ENCODE measurements at regions not wholly inside any gene's neighbourhood (a gene's known extent, or its start where the extent isn't known, plus 50 kb on each side); places are given as distances from the start of the nearest gene placed in this dataset.

DNA sequence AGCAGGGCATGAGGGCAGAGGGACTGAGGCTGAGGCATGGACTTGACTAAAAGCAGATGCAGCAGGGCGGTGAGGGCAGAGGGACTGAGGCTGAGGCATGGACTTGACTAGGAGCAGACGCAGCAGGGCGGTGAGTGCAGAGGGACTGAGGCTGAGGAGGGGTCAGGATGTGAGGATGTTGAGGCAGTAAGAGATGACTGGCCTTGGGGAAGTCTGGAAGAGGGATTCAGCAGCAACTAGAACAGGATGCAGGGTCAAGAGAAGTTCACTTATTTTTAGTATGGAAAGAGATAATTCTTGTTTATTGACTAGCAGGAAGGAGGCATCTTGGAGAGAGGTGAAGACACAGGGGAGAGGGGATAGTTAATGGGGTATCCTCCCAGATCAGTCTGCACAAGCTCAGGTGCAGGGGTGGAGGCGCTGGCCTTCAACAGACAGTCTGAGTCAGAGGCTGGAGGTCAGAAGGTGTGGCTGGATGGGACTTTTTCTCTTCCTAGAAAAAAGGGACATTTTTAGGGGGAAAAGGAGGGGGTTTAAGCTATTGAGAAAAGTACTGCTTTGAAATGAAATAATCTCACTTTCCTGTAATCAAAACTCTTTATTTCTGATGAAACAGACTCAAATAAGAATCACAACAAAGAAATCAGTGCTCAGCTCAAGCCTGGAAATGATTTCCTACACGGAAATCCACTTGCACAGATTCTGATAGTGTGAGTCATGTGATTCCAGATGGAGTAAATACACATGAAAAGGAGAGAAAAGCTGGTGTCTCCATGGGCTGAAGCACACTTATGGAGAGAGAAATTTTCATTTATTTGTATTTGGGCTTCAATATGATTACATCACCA is 130.9 kb downstream of the PALM2AKAP2 start:
- H3K9me3 ChIP-seq, result no peaks in the 10 kb centered on the region
- 60 to 73% methylated on average over 5 of the region's 5 CpGs for WGBS, 2 donors
- TF ChIP-seq POLR2AphosphoS5 (IDR thresholded peaks at IDR 0.05) (peak in 1 of 4 donors; percentile 9), EP300 (IDR thresholded peaks at IDR 0.05) (no peak), POLR2A (IDR thresholded peaks at IDR 0.05) (no peak), CTCF (IDR thresholded peaks at IDR 0.05) (no peak)
- H3K4me1 ChIP-seq, result peaks cover 0 to 15% (median 8%) of the 10 kb centered on the region in 4 donors
- no peak overlapping the region for H3K4me3 ChIP-seq
- H3K27me3 ChIP-seq, result no peaks in the 10 kb centered on the region
- no peak for DNase-seq
- H3K27ac ChIP-seq, result peak overlapping the region in 3 of 4 donors; percentile 20 to 66 (median 44)
- intact Hi-C loops (cut with DNase I), result no loop called here
- no peaks in the 10 kb centered on the region for H3K36me3 ChIP-seq

GRCh38 chr9:109912082-109912582 is 132.1 kb downstream of the PALM2AKAP2 start:
- 56 to 60% methylated on average over 4 of the region's 4 CpGs for WGBS, 2 donors
- intact Hi-C loops (cut with DNase I), result no loop called here
- Histone ChIP-seq H3K4me1 (peaks cover 0 to 15% (median 8%) of the 10 kb centered on the region in 4 donors), H3K36me3 (no peaks in the 10 kb centered on the region), H3K4me3 (no peak overlapping the region), H3K9me3 (no peaks in the 10 kb centered on the region), H3K27me3 (no peaks in the 10 kb centered on the region), H3K27ac (peak overlapping the region; percentile 25 to 66 (median 44))
- TF ChIP-seq CTCF (IDR thresholded peaks at IDR 0.05) (no peak), POLR2AphosphoS5 (IDR thresholded peaks at IDR 0.05) (peak in 1 of 4 donors; percentile 8), EP300 (IDR thresholded peaks at IDR 0.05) (no peak)
- no peak for DNase-seq

DNA sequence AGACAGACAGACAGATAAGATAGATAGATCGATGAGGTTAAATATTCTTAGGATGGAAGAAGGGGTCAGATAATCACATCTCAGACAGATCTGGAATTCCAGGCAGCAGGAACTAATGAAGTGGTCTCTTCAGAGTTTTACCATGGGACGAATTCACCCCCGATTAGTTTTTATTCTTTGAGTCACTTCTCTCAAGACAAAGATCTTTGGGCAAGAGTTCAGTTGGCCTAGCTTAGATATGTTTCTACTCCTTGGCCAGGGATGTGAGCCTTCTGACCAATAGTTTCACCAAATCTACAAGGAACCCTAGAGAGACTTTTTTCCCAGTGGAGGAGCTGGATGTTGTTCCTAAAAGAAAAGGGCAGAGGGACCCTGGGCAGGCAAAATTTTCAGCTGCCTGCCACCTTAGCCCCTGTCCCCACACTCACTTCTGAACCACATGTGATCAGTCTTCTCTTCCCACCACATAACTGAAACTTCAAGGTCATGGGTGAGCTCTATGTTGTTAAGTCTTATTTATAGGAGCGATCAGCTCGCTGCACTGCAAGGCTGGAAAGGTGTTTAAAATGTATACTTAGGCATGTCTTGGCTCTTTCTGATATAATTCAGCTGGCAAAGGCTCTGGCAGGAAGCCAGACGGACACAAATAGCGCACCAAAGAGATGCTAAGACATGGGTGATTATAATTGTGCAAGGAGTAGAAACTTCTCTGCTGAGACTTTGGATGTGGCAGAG is 132.9 kb downstream of the PALM2AKAP2 start:
- WGBS, 2 donors, result 61 to 63% methylated on average over 7 of the region's 7 CpGs
- no peak for DNase-seq
- no peak for TF ChIP-seq CTCF (IDR thresholded peaks at IDR 0.05)
- Histone ChIP-seq H3K27ac (peak overlapping the region in 3 of 4 donors; percentile 25 to 66 (median 44)), H3K4me1 (peaks cover 0 to 20% (median 14%) of the 10 kb centered on the region in 4 donors), H3K9me3 (no peaks in the 10 kb centered on the region), H3K36me3 (no peaks in the 10 kb centered on the region), H3K27me3 (no peaks in the 10 kb centered on the region), H3K4me3 (no peak overlapping the region)
- intact Hi-C loops (cut with DNase I), result no loop called here

DNA sequence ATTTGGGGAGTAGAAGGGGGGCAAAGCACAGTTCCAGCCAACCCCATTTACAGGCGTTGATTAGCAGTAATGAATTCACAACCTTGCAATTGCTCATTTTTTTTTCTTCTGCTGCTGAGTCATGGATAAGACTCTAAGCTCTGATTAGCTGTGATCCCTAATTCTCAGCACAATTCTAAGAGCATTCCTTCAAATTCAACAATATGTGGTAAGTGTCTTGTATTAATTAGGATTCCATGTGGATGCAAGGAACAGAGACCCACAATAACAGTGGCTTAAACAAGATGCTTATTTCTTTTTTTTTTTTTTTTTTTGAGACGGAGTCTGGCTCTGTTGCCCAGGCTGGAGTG is 133.4 kb downstream of the PALM2AKAP2 start:
- 70 to 76% methylated on average over 2 of the region's 2 CpGs for WGBS, 2 donors
- Histone ChIP-seq H3K27ac (peak overlapping the region in 1 of 4 donors; percentile 66), H3K9me3 (no peaks in the 10 kb centered on the region), H3K4me1 (peaks cover 0 to 25% (median 17%) of the 10 kb centered on the region in 4 donors), H3K4me3 (no peak overlapping the region), H3K36me3 (no peaks in the 10 kb centered on the region), H3K27me3 (no peaks in the 10 kb centered on the region)
- intact Hi-C loops (cut with DNase I), result no loop called here
- no peak for DNase-seq
- no peak for TF ChIP-seq CTCF (IDR thresholded peaks at IDR 0.05)
- no peak for TF ChIP-seq EP300 (IDR thresholded peaks at IDR 0.05)
- no peak for TF ChIP-seq POLR2A (IDR thresholded peaks at IDR 0.05)
- no peak for TF ChIP-seq POLR2AphosphoS5 (IDR thresholded peaks at IDR 0.05)
